ENCODE measurements at regions not wholly inside any gene's neighbourhood (a gene's known extent, or its start where the extent isn't known, plus 50 kb on each side); places are given as distances from the start of the nearest gene placed in this dataset.
"Not testable (repeated sequence)": the region's sequence is repeated elsewhere in the genome, so short reads cannot be mapped to it uniquely, and the experiment has no call there.

- Histone ChIP-seq H3K9me3 (ENCODE audit: control insufficient read depth in 2 of 2, low read length in 2 of 2) (peaks cover 0 to 2% of the 10 kb centered on the region in 2 donors), H3K27ac (ENCODE audit: low read length) (no peak overlapping the region), H3K27me3 (ENCODE audit: control insufficient read depth in 1 of 2, insufficient read depth in 2 of 2, low read length in 2 of 2) (no peaks in the 10 kb centered on the region), H3K4me1 (ENCODE audit: control insufficient read depth, insufficient read depth, low read length) (peaks cover 12% of the 10 kb centered on the region), H3K4me3 (ENCODE audit: low read length in 2 of 2) (no peak overlapping the region), H3K36me3 (ENCODE audit: control insufficient read depth in 2 of 2, insufficient read depth in 2 of 2, low read length in 2 of 2) (no peaks in the 10 kb centered on the region), H3K9ac (ENCODE audit: low read length in 2 of 2) (no peak overlapping the region)
Observed at GRCh38 chr17:77838748-77839697, 119.5 kb upstream of the TNRC6C start.

- peaks cover 0 to 2% of the 10 kb centered on the region in 2 donors for H3K9me3 ChIP-seq (ENCODE audit: control insufficient read depth in 2 of 2, low read length in 2 of 2)
- no peak overlapping the region for H3K4me3 ChIP-seq (ENCODE audit: low read length in 2 of 2)
- no peak overlapping the region for H3K9ac ChIP-seq (ENCODE audit: low read length in 2 of 2)
- H3K36me3 ChIP-seq (ENCODE audit: control insufficient read depth in 2 of 2, insufficient read depth in 2 of 2, low read length in 2 of 2), result no peaks in the 10 kb centered on the region
- no peaks in the 10 kb centered on the region for H3K27me3 ChIP-seq (ENCODE audit: control insufficient read depth in 1 of 2, insufficient read depth in 2 of 2, low read length in 2 of 2)
- peaks cover 9% of the 10 kb centered on the region for H3K4me1 ChIP-seq (ENCODE audit: control insufficient read depth, insufficient read depth, low read length)
- no peak overlapping the region for H3K27ac ChIP-seq (ENCODE audit: low read length)
Observed at GRCh38 chr17:77839698-77840512, 118.6 kb upstream of the TNRC6C start.

- Histone ChIP-seq H3K27ac (ENCODE audit: low read length) (no peak overlapping the region), H3K9me3 (ENCODE audit: control insufficient read depth in 2 of 2, low read length in 2 of 2) (peaks cover 0 to 2% of the 10 kb centered on the region in 2 donors), H3K4me1 (ENCODE audit: control insufficient read depth, insufficient read depth, low read length) (peaks cover 9% of the 10 kb centered on the region), H3K4me3 (ENCODE audit: low read length in 2 of 2) (no peak overlapping the region), H3K27me3 (ENCODE audit: control insufficient read depth in 1 of 2, insufficient read depth in 2 of 2, low read length in 2 of 2) (no peaks in the 10 kb centered on the region), H3K9ac (ENCODE audit: low read length in 2 of 2) (no peak overlapping the region), H3K36me3 (ENCODE audit: control insufficient read depth in 2 of 2, insufficient read depth in 2 of 2, low read length in 2 of 2) (no peaks in the 10 kb centered on the region)
Observed at GRCh38 chr17:77840513-77841165, 117.9 kb upstream of the TNRC6C start.

- peaks cover 9% of the 10 kb centered on the region for H3K4me1 ChIP-seq (ENCODE audit: control insufficient read depth, insufficient read depth, low read length)
- H3K36me3 ChIP-seq (ENCODE audit: control insufficient read depth in 2 of 2, insufficient read depth in 2 of 2, low read length in 2 of 2), result no peaks in the 10 kb centered on the region
- no peak overlapping the region for H3K27ac ChIP-seq (ENCODE audit: low read length)
- no peaks in the 10 kb centered on the region for H3K9me3 ChIP-seq (ENCODE audit: control insufficient read depth in 2 of 2, low read length in 2 of 2)
- H3K27me3 ChIP-seq (ENCODE audit: control insufficient read depth in 1 of 2, insufficient read depth in 2 of 2, low read length in 2 of 2), result no peaks in the 10 kb centered on the region
- no peak overlapping the region for H3K9ac ChIP-seq (ENCODE audit: low read length in 2 of 2)
- H3K4me3 ChIP-seq (ENCODE audit: low read length in 2 of 2), result no peak overlapping the region
Observed at GRCh38 chr17:77841742-77842527, 116.6 kb upstream of the TNRC6C start.

GRCh38 chr17:77842528-77843147 is 115.9 kb upstream of the TNRC6C start:
- Histone ChIP-seq H3K36me3 (ENCODE audit: control insufficient read depth in 2 of 2, insufficient read depth in 2 of 2, low read length in 2 of 2) (no peaks in the 10 kb centered on the region), H3K4me3 (ENCODE audit: low read length in 2 of 2) (no peak overlapping the region), H3K9me3 (ENCODE audit: control insufficient read depth in 2 of 2, low read length in 2 of 2) (no peaks in the 10 kb centered on the region), H3K9ac (ENCODE audit: low read length in 2 of 2) (no peak overlapping the region), H3K27ac (ENCODE audit: low read length) (no peak overlapping the region), H3K27me3 (ENCODE audit: control insufficient read depth in 1 of 2, insufficient read depth in 2 of 2, low read length in 2 of 2) (no peaks in the 10 kb centered on the region), H3K4me1 (ENCODE audit: control insufficient read depth, insufficient read depth, low read length) (peaks cover 9% of the 10 kb centered on the region)

GRCh38 chr17:77843255-77843895 is 115.1 kb upstream of the TNRC6C start:
- H3K9ac ChIP-seq (ENCODE audit: low read length in 2 of 2); H3K27me3 ChIP-seq (ENCODE audit: control insufficient read depth in 1 of 2, insufficient read depth in 2 of 2, low read length in 2 of 2); H3K9me3 ChIP-seq (ENCODE audit: control insufficient read depth in 2 of 2, low read length in 2 of 2); H3K36me3 ChIP-seq (ENCODE audit: control insufficient read depth in 2 of 2, insufficient read depth in 2 of 2, low read length in 2 of 2); H3K27ac ChIP-seq (ENCODE audit: low read length); H3K4me1 ChIP-seq (ENCODE audit: control insufficient read depth, insufficient read depth, low read length); H3K4me3 ChIP-seq (ENCODE audit: low read length in 2 of 2): not testable (repeated sequence)

GRCh38 chr17:77843896-77844295 is 114.6 kb upstream of the TNRC6C start:
- Histone ChIP-seq H3K4me3 (ENCODE audit: low read length in 2 of 2) (no peak overlapping the region), H3K27me3 (ENCODE audit: control insufficient read depth in 1 of 2, insufficient read depth in 2 of 2, low read length in 2 of 2) (no peaks in the 10 kb centered on the region), H3K27ac (ENCODE audit: low read length) (no peak overlapping the region), H3K9me3 (ENCODE audit: control insufficient read depth in 2 of 2, low read length in 2 of 2) (no peaks in the 10 kb centered on the region), H3K9ac (ENCODE audit: low read length in 2 of 2) (no peak overlapping the region), H3K36me3 (ENCODE audit: control insufficient read depth in 2 of 2, insufficient read depth in 2 of 2, low read length in 2 of 2) (no peaks in the 10 kb centered on the region), H3K4me1 (ENCODE audit: control insufficient read depth, insufficient read depth, low read length) (peaks cover 9% of the 10 kb centered on the region)

GRCh38 chr17:77844681-77845080 is 113.8 kb upstream of the TNRC6C start:
- no peak overlapping the region for H3K4me3 ChIP-seq (ENCODE audit: low read length in 2 of 2)
- H3K9me3 ChIP-seq (ENCODE audit: control insufficient read depth in 2 of 2, low read length in 2 of 2), result no peaks in the 10 kb centered on the region
- no peak overlapping the region for H3K9ac ChIP-seq (ENCODE audit: low read length in 2 of 2)
- no peaks in the 10 kb centered on the region for H3K27me3 ChIP-seq (ENCODE audit: control insufficient read depth in 1 of 2, insufficient read depth in 2 of 2, low read length in 2 of 2)
- no peaks in the 10 kb centered on the region for H3K36me3 ChIP-seq (ENCODE audit: control insufficient read depth in 2 of 2, insufficient read depth in 2 of 2, low read length in 2 of 2)
- H3K4me1 ChIP-seq (ENCODE audit: control insufficient read depth, insufficient read depth, low read length), result peaks cover 8% of the 10 kb centered on the region
- no peak overlapping the region for H3K27ac ChIP-seq (ENCODE audit: low read length)

GRCh38 chr17:77845541-77846225 is 112.8 kb upstream of the TNRC6C start:
- Histone ChIP-seq H3K9me3 (ENCODE audit: control insufficient read depth in 2 of 2, low read length in 2 of 2) (no peaks in the 10 kb centered on the region), H3K9ac (ENCODE audit: low read length in 2 of 2) (no peak overlapping the region), H3K27ac (ENCODE audit: low read length) (no peak overlapping the region), H3K27me3 (ENCODE audit: control insufficient read depth in 1 of 2, insufficient read depth in 2 of 2, low read length in 2 of 2) (no peaks in the 10 kb centered on the region), H3K4me3 (ENCODE audit: low read length in 2 of 2) (no peak overlapping the region), H3K4me1 (ENCODE audit: control insufficient read depth, insufficient read depth, low read length) (no peaks in the 10 kb centered on the region), H3K36me3 (ENCODE audit: control insufficient read depth in 2 of 2, insufficient read depth in 2 of 2, low read length in 2 of 2) (no peaks in the 10 kb centered on the region)
